ENCODE measurements at regions not wholly inside any gene's neighbourhood (a gene's known extent, or its start where the extent isn't known, plus 50 kb on each side); places are given as distances from the start of the nearest gene placed in this dataset.
"Not testable (repeated sequence)": the region's sequence is repeated elsewhere in the genome, so short reads cannot be mapped to it uniquely, and the experiment has no call there.

- DNase-seq = no peak
Measured at GRCh38 chr10:81479316-81479715, 395.7 kb upstream of the NRG3 start.

GRCh38 chr10:81496626-81497025 is 378.4 kb upstream of the NRG3 start:
- no peak for DNase-seq

- no peak for DNase-seq
Measured at GRCh38 chr10:81498011-81498551, 376.9 kb upstream of the NRG3 start.

GRCh38 chr10:81502677-81503359 is 372.2 kb upstream of the NRG3 start:
- DNase-seq = no peak

- DNase-seq = not testable (repeated sequence)
Measured at GRCh38 chr10:81505777-81506176, 369.2 kb upstream of the NRG3 start.

GRCh38 chr10:81514811-81515210 is 360.2 kb upstream of the NRG3 start:
- no peak for DNase-seq

GRCh38 chr10:81520688-81521087 is 354.3 kb upstream of the NRG3 start:
- DNase-seq = no peak

- DNase-seq = no peak
Measured at GRCh38 chr10:81524467-81524866, 350.5 kb upstream of the NRG3 start.

GRCh38 chr10:81532403-81532802 is 342.6 kb upstream of the NRG3 start:
- DNase-seq = no peak

- DNase-seq = no peak
Measured at GRCh38 chr10:81534991-81535390, 340.0 kb upstream of the NRG3 start.

- no peak for DNase-seq
Measured at GRCh38 chr10:81541517-81541916, 333.5 kb upstream of the NRG3 start.

- DNase-seq = no peak
Measured at GRCh38 chr10:81546243-81546642, 328.8 kb upstream of the NRG3 start.

- DNase-seq = no peak
Measured at GRCh38 chr10:81548160-81548559, 326.8 kb upstream of the NRG3 start.

GRCh38 chr10:81564143-81564542 is 310.9 kb upstream of the NRG3 start:
- DNase-seq = no peak

GRCh38 chr10:81569488-81569887 is 305.5 kb upstream of the NRG3 start:
- no peak for DNase-seq

- no peak for DNase-seq
Measured at GRCh38 chr10:81570349-81570748, 304.6 kb upstream of the NRG3 start.

- DNase-seq = no peak
Measured at GRCh38 chr10:81570878-81571794, 303.9 kb upstream of the NRG3 start.

- DNase-seq = no peak
Measured at GRCh38 chr10:81575036-81575435, 300.0 kb upstream of the NRG3 start.

- no peak for DNase-seq
Measured at GRCh38 chr10:81576336-81576735, 298.7 kb upstream of the NRG3 start.

GRCh38 chr10:81594991-81595390 is 280.0 kb upstream of the NRG3 start:
- DNase-seq = no peak

- DNase-seq = no peak
Measured at GRCh38 chr10:81600185-81600584, 274.8 kb upstream of the NRG3 start.

GRCh38 chr10:81603106-81603620 is 271.8 kb upstream of the NRG3 start:
- DNase-seq = no peak

- not testable (repeated sequence) for DNase-seq
Measured at GRCh38 chr10:81644485-81644884, 230.5 kb upstream of the NRG3 start.

GRCh38 chr10:81655986-81656385 is 219.0 kb upstream of the NRG3 start:
- DNase-seq = no peak
